ENCODE measurements at regions not wholly inside any gene's neighbourhood (a gene's known extent, or its start where the extent isn't known, plus 50 kb on each side); places are given as distances from the start of the nearest gene placed in this dataset.
"Not testable (repeated sequence)": the region's sequence is repeated elsewhere in the genome, so short reads cannot be mapped to it uniquely, and the experiment has no call there.

- DNase-seq (ENCODE audit: low read depth in 3 of 3, low spot score in 1 of 3): no peak
These were observed 139.6 kb downstream of the MYLK4 start for GRCh38 chr6:2611092-2611491.

- no peak for DNase-seq (ENCODE audit: low read depth in 3 of 3, low spot score in 1 of 3)
These were observed 142.2 kb downstream of the MYLK4 start for GRCh38 chr6:2608503-2608902.

- DNase-seq (ENCODE audit: low read depth in 3 of 3, low spot score in 1 of 3): no peak
These were observed 150.4 kb downstream of the MYLK4 start for GRCh38 chr6:2600363-2600762.

- no peak for DNase-seq (ENCODE audit: low read depth in 3 of 3, low spot score in 1 of 3)
These were observed 150.9 kb downstream of the MYLK4 start for GRCh38 chr6:2599817-2600216.

- DNase-seq (ENCODE audit: low read depth in 3 of 3, low spot score in 1 of 3): no peak
These were observed 151.9 kb downstream of the MYLK4 start for GRCh38 chr6:2598867-2599266.

- DNase-seq (ENCODE audit: low read depth in 3 of 3, low spot score in 1 of 3): no peak
These were observed 152.7 kb downstream of the MYLK4 start for GRCh38 chr6:2597991-2598390.

- not testable (repeated sequence) for DNase-seq (ENCODE audit: low read depth in 3 of 3, low spot score in 1 of 3)
These were observed 153.3 kb downstream of the MYLK4 start for GRCh38 chr6:2597457-2597856.

- DNase-seq (ENCODE audit: low read depth in 3 of 3, low spot score in 1 of 3): no peak
These were observed 154.5 kb downstream of the MYLK4 start for GRCh38 chr6:2596222-2596621.

GRCh38 chr6:2594868-2595267 lies 155.9 kb downstream of the MYLK4 start:
- no peak for DNase-seq (ENCODE audit: low read depth in 3 of 3, low spot score in 1 of 3)

GRCh38 chr6:2593167-2593566 lies 157.6 kb downstream of the MYLK4 start:
- no peak for DNase-seq (ENCODE audit: low read depth in 3 of 3, low spot score in 1 of 3)

- no peak for DNase-seq (ENCODE audit: low read depth in 3 of 3, low spot score in 1 of 3)
These were observed 161.5 kb downstream of the MYLK4 start for GRCh38 chr6:2589171-2589661.

- no peak for DNase-seq (ENCODE audit: low read depth in 3 of 3, low spot score in 1 of 3)
These were observed 167.3 kb downstream of the MYLK4 start for GRCh38 chr6:2583459-2583858.

- no peak for DNase-seq (ENCODE audit: low read depth in 3 of 3, low spot score in 1 of 3)
These were observed 168.5 kb downstream of the MYLK4 start for GRCh38 chr6:2582268-2582667.

- DNase-seq (ENCODE audit: low read depth in 3 of 3, low spot score in 1 of 3): no peak
These were observed 169.1 kb downstream of the MYLK4 start for GRCh38 chr6:2581611-2582010.

GRCh38 chr6:2581011-2581410 lies 169.7 kb downstream of the MYLK4 start:
- no peak for DNase-seq (ENCODE audit: low read depth in 3 of 3, low spot score in 1 of 3)

GRCh38 chr6:2579804-2580570 lies 170.7 kb downstream of the MYLK4 start:
- DNase-seq (ENCODE audit: low read depth in 3 of 3, low spot score in 1 of 3): no peak

- DNase-seq (ENCODE audit: low read depth in 3 of 3, low spot score in 1 of 3): no peak
These were observed 171.4 kb downstream of the MYLK4 start for GRCh38 chr6:2579241-2579761.

- DNase-seq (ENCODE audit: low read depth in 3 of 3, low spot score in 1 of 3): no peak
These were observed 172.0 kb downstream of the MYLK4 start for GRCh38 chr6:2578767-2579166.

- no peak for DNase-seq (ENCODE audit: low read depth in 3 of 3, low spot score in 1 of 3)
These were observed 174.2 kb downstream of the MYLK4 start for GRCh38 chr6:2576499-2576898.

- no peak for DNase-seq (ENCODE audit: low read depth in 3 of 3, low spot score in 1 of 3)
These were observed 175.5 kb downstream of the MYLK4 start for GRCh38 chr6:2575236-2575635.

GRCh38 chr6:2569420-2569819 lies 181.3 kb downstream of the MYLK4 start:
- DNase-seq (ENCODE audit: low read depth in 3 of 3, low spot score in 1 of 3): not testable (repeated sequence)

- DNase-seq (ENCODE audit: low read depth in 3 of 3, low spot score in 1 of 3): no peak
These were observed 184.7 kb downstream of the MYLK4 start for GRCh38 chr6:2566048-2566447.

- no peak for DNase-seq (ENCODE audit: low read depth in 3 of 3, low spot score in 1 of 3)
These were observed 185.2 kb downstream of the MYLK4 start for GRCh38 chr6:2565499-2565898.
